Fibroblast of mammary gland (primary cell): ENCODE measurements at regions not wholly inside any gene's neighbourhood (a gene's known extent, or its start where the extent isn't known, plus 50 kb on each side); places are given as distances from the start of the nearest gene placed in this dataset.
A peak's percentile ranks its signal among the peaks of the same experiment; 100 is the strongest.

Source experiments
- DNase-seq: peaks from one replicate; pipeline ENCODE4 v3.0.0-alpha.2; 2010; ENCODE audit warnings: low read depth
- H3K4me3 ChIP-seq: 2 replicates; pipeline ENCODE4 v1.5.1; 2011; ENCODE audit warnings: low read depth, mild to moderate bottlenecking, low read length, moderate library complexity; ENCODE audit not compliant: control insufficient read depth
- CTCF ChIP-seq: conservative IDR thresholded peaks from 2 replicates; pipeline ENCODE4 v1.5.1; 2011; ENCODE audit warnings: low read depth, low read length, inconsistent platforms; ENCODE audit not compliant: control insufficient read depth, insufficient read depth

- no peak for DNase-seq
- no peak for TF ChIP-seq CTCF
- no peak overlapping the region for H3K4me3 ChIP-seq
Observed at GRCh38 chr6:11442495-11442894, 95.1 kb upstream of the TMEM170B start.

GRCh38 chr6:11439876-11440275, 97.7 kb upstream of the TMEM170B start:
- H3K4me3 ChIP-seq = no peak overlapping the region
- DNase-seq = no peak
- TF ChIP-seq CTCF = no peak

GRCh38 chr6:11439017-11439420, 98.5 kb upstream of the TMEM170B start:
- no peak overlapping the region for H3K4me3 ChIP-seq
- no peak for DNase-seq
- no peak for TF ChIP-seq CTCF

GRCh38 chr6:11437824-11438459, 99.6 kb upstream of the TMEM170B start:
- peak; percentile 41 for DNase-seq
- H3K4me3 ChIP-seq = no peak overlapping the region
- no peak for TF ChIP-seq CTCF

GRCh38 chr6:11436508-11437096, 100.9 kb upstream of the TMEM170B start:
- DNase-seq = no peak
- no peak for TF ChIP-seq CTCF
- no peak overlapping the region for H3K4me3 ChIP-seq

- no peak for TF ChIP-seq CTCF
- no peak overlapping the region for H3K4me3 ChIP-seq
- DNase-seq = peak; percentile 88
Observed at GRCh38 chr6:11434565-11435326, 102.8 kb upstream of the TMEM170B start.
